HL-60 (cell line): ENCODE measurements at regions not wholly inside any gene's neighbourhood (a gene's known extent, or its start where the extent isn't known, plus 50 kb on each side); places are given as distances from the start of the nearest gene placed in this dataset.

Experiments used
- CTCF ChIP-seq: IDR thresholded peaks from one replicate; pipeline ENCODE4 v1.5.1; 2011; ENCODE audit warnings: low read length, control low read depth, inconsistent platforms; ENCODE audit not compliant: insufficient read depth
- GABPA ChIP-seq: IDR thresholded peaks from 2 replicates; pipeline ENCODE4 v1.6.1; 2012; ENCODE audit warnings: low read depth
- POLR2AphosphoS5 ChIP-seq: IDR thresholded peaks from 2 replicates; pipeline ENCODE4 v1.6.1; 2012; ENCODE audit warnings: low read depth

- no peak for TF ChIP-seq POLR2AphosphoS5
- no peak for TF ChIP-seq CTCF
- no peak for TF ChIP-seq GABPA
Observed at GRCh38 chr1:188127507-188127906, 1298.8 kb downstream of the PLA2G4A start.
